Parathyroid adenoma (tissue), 2 donors: ENCODE measurements at regions not wholly inside any gene's neighbourhood (a gene's known extent, or its start where the extent isn't known, plus 50 kb on each side); places are given as distances from the start of the nearest gene placed in this dataset.

Source experiments
- H2AFZ ChIP-seq: fragments of 300-600 bp; sonication (generic); one replicate; pipeline ENCODE4 v1.7.0; 2017; ENCODE audit warnings: antibody characterized with exemption, mild to moderate bottlenecking
- H3K27ac ChIP-seq: fragments of 300-600 bp; sonication (generic); one replicate; pipeline ENCODE4 v1.7.0; 2017
- H3K27me3 ChIP-seq: fragments of 300-600 bp; sonication (generic); one replicate; pipeline ENCODE4 v1.7.0; 2017; ENCODE audit warnings: low read length; ENCODE audit not compliant: control insufficient read depth, insufficient read depth
- H3K36me3 ChIP-seq: fragments of 300-600 bp; sonication (generic); one replicate; pipeline ENCODE4 v1.7.0; 2017; ENCODE audit warnings: low read length; ENCODE audit not compliant: control insufficient read depth, insufficient read depth
- H3K4me1 ChIP-seq: fragments of 300-600 bp; sonication (generic); one replicate; pipeline ENCODE4 v1.7.0; 2017; ENCODE audit warnings: control low read depth
- H3K4me2 ChIP-seq: fragments of 300-600 bp; sonication (generic); one replicate; pipeline ENCODE4 v1.7.0; 2017; ENCODE audit warnings: low read length
- H3K4me3 ChIP-seq: fragments of 300-600 bp; sonication (generic); one replicate; pipeline ENCODE4 v1.7.0; 2017; ENCODE audit warnings: low read depth, low read length
- H3K79me2 ChIP-seq: fragments of 300-600 bp; sonication (generic); one replicate; pipeline ENCODE4 v1.7.0; 2017; ENCODE audit warnings: control low read depth
- H3K9ac ChIP-seq: fragments of 300-600 bp; sonication (generic); one replicate; pipeline ENCODE4 v1.7.0; 2017; ENCODE audit warnings: mild to moderate bottlenecking
- H3K9me3 ChIP-seq: fragments of 300-600 bp; sonication (generic); one replicate; pipeline ENCODE4 v1.7.0; 2017; ENCODE audit warnings: low read length; ENCODE audit not compliant: control insufficient read depth
- CTCF ChIP-seq: fragments of 300-600 bp; sonication (generic); IDR thresholded peaks from one replicate; pipeline ENCODE4 v1.7.0; 2017; ENCODE audit warnings: antibody characterized with exemption, mild to moderate bottlenecking
- donor health status: primary hyperparathyroidism.

- H3K4me3 ChIP-seq, result no peak overlapping the region
- TF ChIP-seq CTCF, result no peak
- no peaks in the 10 kb centered on the region for H3K27me3 ChIP-seq
- H3K79me2 ChIP-seq, result no peaks in the 10 kb centered on the region
- H3K9me3 ChIP-seq, result no peaks in the 10 kb centered on the region
- H2AFZ ChIP-seq, result no peak overlapping the region
- H3K27ac ChIP-seq, result no peak overlapping the region
- H3K4me1 ChIP-seq, result no peaks in the 10 kb centered on the region
- H3K9ac ChIP-seq, result no peak overlapping the region
- H3K4me2 ChIP-seq, result no peak overlapping the region
- no peaks in the 10 kb centered on the region for H3K36me3 ChIP-seq
Observed at GRCh38 chr15:66630801-66631351, 65.1 kb upstream of the LCTL start.

- Histone ChIP-seq H3K9me3 (no peaks in the 10 kb centered on the region), H3K4me3 (no peak overlapping the region), H3K9ac (no peak overlapping the region), H3K36me3 (no peaks in the 10 kb centered on the region), H3K79me2 (no peaks in the 10 kb centered on the region), H3K4me2 (no peak overlapping the region), H3K27me3 (no peaks in the 10 kb centered on the region), H3K27ac (no peak overlapping the region), H2AFZ (no peak overlapping the region), H3K4me1 (no peaks in the 10 kb centered on the region)
- TF ChIP-seq CTCF, result no peak
Observed at GRCh38 chr15:66631616-66632263, 65.9 kb upstream of the LCTL start.

GRCh38 chr15:66633041-66633937 lies 67.5 kb upstream of the LCTL start:
- no peak overlapping the region for H3K4me2 ChIP-seq
- no peak for TF ChIP-seq CTCF
- no peaks in the 10 kb centered on the region for H3K4me1 ChIP-seq
- no peak overlapping the region for H3K9ac ChIP-seq
- no peaks in the 10 kb centered on the region for H3K27me3 ChIP-seq
- no peaks in the 10 kb centered on the region for H3K9me3 ChIP-seq
- H3K27ac ChIP-seq, result no peak overlapping the region
- no peaks in the 10 kb centered on the region for H3K36me3 ChIP-seq
- H3K4me3 ChIP-seq, result no peak overlapping the region
- no peaks in the 10 kb centered on the region for H3K79me2 ChIP-seq
- no peak overlapping the region for H2AFZ ChIP-seq

- Histone ChIP-seq H3K9me3 (no peaks in the 10 kb centered on the region), H3K4me2 (no peak overlapping the region), H2AFZ (no peak overlapping the region), H3K4me1 (no peaks in the 10 kb centered on the region), H3K36me3 (no peaks in the 10 kb centered on the region), H3K9ac (no peak overlapping the region), H3K4me3 (no peak overlapping the region), H3K79me2 (no peaks in the 10 kb centered on the region), H3K27ac (no peak overlapping the region), H3K27me3 (no peaks in the 10 kb centered on the region)
- no peak for TF ChIP-seq CTCF
Observed at GRCh38 chr15:66633938-66634250, 68.1 kb upstream of the LCTL start.
